ENCODE measurements at regions not wholly inside any gene's neighbourhood (a gene's known extent, or its start where the extent isn't known, plus 50 kb on each side); places are given as distances from the start of the nearest gene placed in this dataset. TPM values are rescaled to one million over a fixed set of nuclear protein-coding genes. Genes with fewer than 3 reads are reported as not detected.

Small RNA genes in the stretch of these regions (microRNA-seq; reads per million reads assigned to microRNA genes)
- not detected for gene RNA5SP430 (ENCODE audit: insufficient read depth, insufficient read length)

Small RNA genes in the stretch of these regions (small RNA-seq; reads per million reads assigned to genes)
- 0 reads per million in 5 experiments for gene RNA5SP430

Measured in IMR-90 (cell line).